ENCODE measurements at regions not wholly inside any gene's neighbourhood (a gene's known extent, or its start where the extent isn't known, plus 50 kb on each side); places are given as distances from the start of the nearest gene placed in this dataset.

DNA sequence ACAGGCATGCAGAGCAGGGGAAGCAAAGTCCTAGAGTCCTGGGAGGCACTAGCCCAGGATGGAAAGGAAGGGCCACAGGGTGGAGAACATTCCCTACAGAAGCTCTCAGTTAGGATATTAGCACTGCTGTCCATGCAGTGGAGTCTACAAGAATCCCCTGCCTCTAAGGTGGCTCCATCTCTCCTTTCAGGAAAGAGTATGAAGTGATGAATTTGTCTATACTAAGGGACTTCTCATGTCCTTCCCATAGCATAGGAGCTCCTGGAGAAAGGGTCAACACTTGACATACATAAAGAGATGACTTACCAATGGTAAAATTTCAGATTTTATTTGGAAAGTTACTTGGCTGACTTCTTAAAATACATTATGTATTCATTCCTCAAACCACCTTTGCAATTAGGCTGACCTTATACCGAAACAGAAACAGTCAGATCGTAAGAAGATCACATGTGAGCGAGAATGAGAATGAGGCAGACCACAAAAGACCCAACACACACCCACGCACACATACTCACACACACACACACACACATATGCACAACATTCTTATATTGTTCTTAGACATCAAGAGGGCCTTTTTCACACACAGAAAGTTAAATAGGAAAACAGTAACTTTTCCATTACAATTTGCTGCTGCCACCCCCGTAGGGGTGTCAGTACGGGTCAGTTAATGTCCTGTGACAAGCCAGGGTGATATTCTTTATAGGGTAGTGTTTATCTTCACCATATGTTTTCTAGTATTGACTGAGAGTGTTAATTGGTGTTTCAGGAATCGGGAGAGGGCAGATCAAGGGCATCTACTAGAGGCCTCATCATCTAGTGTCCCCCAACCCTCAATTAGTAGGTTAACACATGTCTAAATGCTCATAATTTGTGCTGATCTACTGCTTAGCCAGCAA lies 159.4 kb downstream of the FAXC start:
- no peak overlapping the region for H3K27ac ChIP-seq (ENCODE audit: low read depth in 1 of 2, low read length in 1 of 2)
- no peaks in the 10 kb centered on the region for H3K36me3 ChIP-seq (ENCODE audit: control insufficient read depth in 4 of 4, insufficient read depth in 4 of 4, low read length in 4 of 4)
- TF ChIP-seq, protein P1, sequence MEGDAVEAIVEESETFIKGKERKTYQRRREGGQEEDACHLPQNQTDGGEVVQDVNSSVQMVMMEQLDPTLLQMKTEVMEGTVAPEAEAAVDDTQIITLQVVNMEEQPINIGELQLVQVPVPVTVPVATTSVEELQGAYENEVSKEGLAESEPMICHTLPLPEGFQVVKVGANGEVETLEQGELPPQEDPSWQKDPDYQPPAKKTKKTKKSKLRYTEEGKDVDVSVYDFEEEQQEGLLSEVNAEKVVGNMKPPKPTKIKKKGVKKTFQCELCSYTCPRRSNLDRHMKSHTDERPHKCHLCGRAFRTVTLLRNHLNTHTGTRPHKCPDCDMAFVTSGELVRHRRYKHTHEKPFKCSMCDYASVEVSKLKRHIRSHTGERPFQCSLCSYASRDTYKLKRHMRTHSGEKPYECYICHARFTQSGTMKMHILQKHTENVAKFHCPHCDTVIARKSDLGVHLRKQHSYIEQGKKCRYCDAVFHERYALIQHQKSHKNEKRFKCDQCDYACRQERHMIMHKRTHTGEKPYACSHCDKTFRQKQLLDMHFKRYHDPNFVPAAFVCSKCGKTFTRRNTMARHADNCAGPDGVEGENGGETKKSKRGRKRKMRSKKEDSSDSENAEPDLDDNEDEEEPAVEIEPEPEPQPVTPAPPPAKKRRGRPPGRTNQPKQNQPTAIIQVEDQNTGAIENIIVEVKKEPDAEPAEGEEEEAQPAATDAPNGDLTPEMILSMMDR (IDR thresholded peaks at IDR 0.05; ENCODE audit: control extremely low read depth, extremely low read depth): no peak
- no peak overlapping the region for H3K9ac ChIP-seq (ENCODE audit: insufficient read depth in 1 of 2, low read length in 2 of 2)
- no peak for DNase-seq
- H3K4me3 ChIP-seq: no peak overlapping the region
- H3K9me3 ChIP-seq (ENCODE audit: control insufficient read depth in 4 of 4, insufficient read depth in 3 of 4, low read length in 3 of 4): no peaks in the 10 kb centered on the region
- H3K27me3 ChIP-seq (ENCODE audit: control insufficient read depth in 3 of 3, insufficient read depth in 3 of 3, low read length in 2 of 3): no peaks in the 10 kb centered on the region
- 82 to 85% methylated on average over 7 of the region's 7 CpGs for WGBS, 2 donors
- H3K4me1 ChIP-seq (ENCODE audit: control insufficient read depth in 5 of 5, insufficient read depth in 5 of 5, low read length in 5 of 5): peaks cover 0 to 1% (median 0%) of the 10 kb centered on the region in 5 donors
- ATAC-seq (ENCODE audit: insufficient read depth, low FRiP score): no peak

DNA sequence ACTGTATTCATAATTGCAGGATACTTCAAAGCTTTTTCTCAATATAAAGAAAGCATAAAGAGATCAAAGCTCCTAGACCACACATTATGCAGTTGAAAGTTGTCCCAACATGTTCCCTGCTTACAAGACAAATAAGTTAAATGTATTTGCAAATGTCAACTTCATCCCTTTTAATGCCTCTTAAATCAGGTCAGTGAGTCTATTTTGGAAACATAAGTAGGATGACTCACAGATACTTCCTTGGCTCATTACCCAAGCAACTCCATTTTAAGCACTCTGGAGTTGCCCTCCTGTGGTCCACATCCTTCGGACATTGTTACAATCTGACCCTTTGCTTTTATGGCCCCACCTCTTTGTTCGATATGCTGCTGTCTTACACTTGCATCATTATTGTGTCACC lies 162.0 kb downstream of the FAXC start:
- no peak overlapping the region for H3K27ac ChIP-seq (ENCODE audit: low read depth in 1 of 2, low read length in 1 of 2)
- peak; percentile 67 for ATAC-seq (ENCODE audit: insufficient read depth, low FRiP score)
- TF ChIP-seq, protein P1 (IDR thresholded peaks at IDR 0.05; ENCODE audit: control extremely low read depth, extremely low read depth): no peak
- H3K4me3 ChIP-seq: no peak overlapping the region
- peaks cover 0 to 1% (median 0%) of the 10 kb centered on the region in 5 donors for H3K4me1 ChIP-seq (ENCODE audit: control insufficient read depth in 5 of 5, insufficient read depth in 5 of 5, low read length in 5 of 5)
- no peaks in the 10 kb centered on the region for H3K27me3 ChIP-seq (ENCODE audit: control insufficient read depth in 3 of 3, insufficient read depth in 3 of 3, low read length in 2 of 3)
- DNase-seq: no peak
- no peaks in the 10 kb centered on the region for H3K36me3 ChIP-seq (ENCODE audit: control insufficient read depth in 4 of 4, insufficient read depth in 4 of 4, low read length in 4 of 4)
- WGBS, 2 donors: 68 to 92% methylated on average over 2 of the region's 2 CpGs
- no peak overlapping the region for H3K9ac ChIP-seq (ENCODE audit: insufficient read depth in 1 of 2, low read length in 2 of 2)
- no peaks in the 10 kb centered on the region for H3K9me3 ChIP-seq (ENCODE audit: control insufficient read depth in 4 of 4, insufficient read depth in 3 of 4, low read length in 3 of 4)

DNA sequence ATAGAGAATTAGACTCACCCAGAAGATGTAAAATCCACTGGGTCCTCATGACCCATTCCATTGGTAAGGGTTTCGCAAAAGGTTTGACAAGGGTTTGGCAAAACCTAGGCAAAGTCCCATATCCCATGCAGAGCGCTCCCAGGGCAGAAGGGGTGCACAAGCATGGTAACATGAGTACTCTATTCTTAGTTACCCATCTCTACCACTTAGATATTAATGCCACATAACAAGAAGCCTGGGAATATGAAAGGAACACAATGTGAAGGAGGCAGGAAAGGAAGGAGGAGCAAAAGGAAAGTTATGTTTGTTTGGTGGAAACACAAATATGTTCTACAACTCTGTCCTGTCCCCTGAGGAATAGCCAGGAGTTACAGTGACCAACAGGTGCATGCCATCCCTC lies 163.1 kb downstream of the FAXC start:
- H3K27me3 ChIP-seq (ENCODE audit: control insufficient read depth in 3 of 3, insufficient read depth in 3 of 3, low read length in 2 of 3): no peaks in the 10 kb centered on the region
- no peak for DNase-seq
- H3K4me1 ChIP-seq (ENCODE audit: control insufficient read depth in 5 of 5, insufficient read depth in 5 of 5, low read length in 5 of 5): no peaks in the 10 kb centered on the region
- no peaks in the 10 kb centered on the region for H3K9me3 ChIP-seq (ENCODE audit: control insufficient read depth in 4 of 4, insufficient read depth in 3 of 4, low read length in 3 of 4)
- H3K4me3 ChIP-seq: no peak overlapping the region
- WGBS, 2 donors: 87 to 90% methylated on average over 2 of the region's 2 CpGs
- H3K27ac ChIP-seq (ENCODE audit: low read depth in 1 of 2, low read length in 1 of 2): no peak overlapping the region
- H3K36me3 ChIP-seq (ENCODE audit: control insufficient read depth in 4 of 4, insufficient read depth in 4 of 4, low read length in 4 of 4): no peaks in the 10 kb centered on the region
- no peak overlapping the region for H3K9ac ChIP-seq (ENCODE audit: insufficient read depth in 1 of 2, low read length in 2 of 2)
- TF ChIP-seq, protein P1 (IDR thresholded peaks at IDR 0.05; ENCODE audit: control extremely low read depth, extremely low read depth): no peak
- ATAC-seq (ENCODE audit: insufficient read depth, low FRiP score): no peak
